Neural progenitor cell (in vitro differentiated cells): ENCODE measurements at regions not wholly inside any gene's neighbourhood (a gene's known extent, or its start where the extent isn't known, plus 50 kb on each side); places are given as distances from the start of the nearest gene placed in this dataset.

Experiments
- EZH2 ChIP-seq: fragments of 200-600 bp; sonication (generic); IDR thresholded peaks from 2 replicates; pipeline ENCODE4 v1.6.1; 2017; ENCODE audit warnings: antibody characterized with exemption, mild to moderate bottlenecking, moderate library complexity
- EZH2phosphoT487 ChIP-seq: fragments of 200-600 bp; sonication (generic); IDR thresholded peaks from 2 replicates; pipeline ENCODE4 v1.6.1; 2017; ENCODE audit warnings: antibody characterized with exemption
- TF ChIP-seq, protein P1 (sequence below): fragments of 200-600 bp; sonication (generic); IDR thresholded peaks from 2 replicates; pipeline ENCODE4 v1.5.1; 2017; ENCODE audit warnings: antibody characterized with exemption, mild to moderate bottlenecking

DNA sequence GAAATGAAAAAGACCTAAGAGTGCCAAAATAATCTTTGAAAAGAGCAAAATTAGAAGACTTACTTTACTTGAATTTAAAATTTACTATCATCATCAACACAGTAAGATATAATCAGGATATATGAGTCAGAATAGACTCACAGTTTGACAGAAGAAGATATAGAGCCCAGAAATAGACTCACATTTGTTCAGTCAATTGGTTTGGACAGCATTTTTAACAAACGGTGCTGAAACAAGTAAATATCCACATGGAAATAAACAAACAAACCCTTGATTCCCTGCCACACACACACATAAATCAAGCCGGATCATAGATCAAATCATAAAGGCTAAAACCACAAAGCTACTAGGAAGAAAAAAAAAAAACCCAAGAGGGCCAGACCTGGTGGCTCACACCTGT is 291.1 kb downstream of the ADGRG6 start:
- TF ChIP-seq, protein P1, sequence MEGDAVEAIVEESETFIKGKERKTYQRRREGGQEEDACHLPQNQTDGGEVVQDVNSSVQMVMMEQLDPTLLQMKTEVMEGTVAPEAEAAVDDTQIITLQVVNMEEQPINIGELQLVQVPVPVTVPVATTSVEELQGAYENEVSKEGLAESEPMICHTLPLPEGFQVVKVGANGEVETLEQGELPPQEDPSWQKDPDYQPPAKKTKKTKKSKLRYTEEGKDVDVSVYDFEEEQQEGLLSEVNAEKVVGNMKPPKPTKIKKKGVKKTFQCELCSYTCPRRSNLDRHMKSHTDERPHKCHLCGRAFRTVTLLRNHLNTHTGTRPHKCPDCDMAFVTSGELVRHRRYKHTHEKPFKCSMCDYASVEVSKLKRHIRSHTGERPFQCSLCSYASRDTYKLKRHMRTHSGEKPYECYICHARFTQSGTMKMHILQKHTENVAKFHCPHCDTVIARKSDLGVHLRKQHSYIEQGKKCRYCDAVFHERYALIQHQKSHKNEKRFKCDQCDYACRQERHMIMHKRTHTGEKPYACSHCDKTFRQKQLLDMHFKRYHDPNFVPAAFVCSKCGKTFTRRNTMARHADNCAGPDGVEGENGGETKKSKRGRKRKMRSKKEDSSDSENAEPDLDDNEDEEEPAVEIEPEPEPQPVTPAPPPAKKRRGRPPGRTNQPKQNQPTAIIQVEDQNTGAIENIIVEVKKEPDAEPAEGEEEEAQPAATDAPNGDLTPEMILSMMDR, result no peak
- TF ChIP-seq EZH2, result no peak
- no peak for TF ChIP-seq EZH2phosphoT487
